B cell (primary cell): ENCODE measurements at regions not wholly inside any gene's neighbourhood (a gene's known extent, or its start where the extent isn't known, plus 50 kb on each side); places are given as distances from the start of the nearest gene placed in this dataset.

Experiments
- ATAC-seq: fragments of 200-7000 bp; cut with Tn5 transposase; one replicate; pipeline ENCODE4 v1.10.0; 2021; ENCODE audit warnings: low read depth, mild to moderate bottlenecking, moderate number of reproducible peaks, moderate library complexity
- CTCF ChIA-PET: fragments of 350-600 bp; sonication (Branson Sonifier 250); formaldehyde crosslinking; loops from one replicate; lab custom pipeline; 2021; ENCODE audit warnings: antibody characterized with exemption, inconsistent platforms; lab: Charles Lee
- POLR2A ChIA-PET: fragments of 350-600 bp; sonication (Branson Sonifier 250); formaldehyde crosslinking; loops from one replicate; lab custom pipeline; 2021; ENCODE audit warnings: antibody characterized with exemption; lab: Charles Lee
- DNase-seq: peaks from one replicate; pipeline ENCODE4 v3.0.0; 2013
- H2AFZ ChIP-seq: 2 replicates; pipeline ENCODE4 v1.6.1; 2012; ENCODE audit warnings: mild to moderate bottlenecking, low read depth, low read length; ENCODE audit not compliant: insufficient read depth, poor library complexity, severe bottlenecking
- H3K27ac ChIP-seq, 2 donors: 1 replicate in 1 of 2; 2 replicates in 1 of 2; pipeline ENCODE4 v1.5.1; 2012 to 2013; ENCODE audit warnings: low read length in 2 of 2, mild to moderate bottlenecking in 2 of 2, moderate library complexity in 1 of 2
- H3K27me3 ChIP-seq, 4 experiments: fragments of 200-600 bp in 1 of 4; sonication (generic) in 1 of 4; replicated peaks in 1 of 4; 1 replicate in 2 of 4; 2 replicates in 2 of 4; pipeline versions ENCODE4 v1.6.1 to v1.7.0; 2013 to 2016; ENCODE audit warnings: low read length in 3 of 4, mild to moderate bottlenecking in 2 of 4, mixed read lengths in 1 of 4, moderate library complexity in 1 of 4; ENCODE audit not compliant: insufficient read depth in 4 of 4, control insufficient read depth in 3 of 4; ENCODE audit errors: control extremely low read depth in 1 of 4
- H3K36me3 ChIP-seq, 2 experiments: replicated peaks in 1 of 2; 1 replicate in 1 of 2; 2 replicates in 1 of 2; pipeline versions ENCODE4 v1.6.1 to v1.7.1; 2013; ENCODE audit warnings: low read length in 1 of 2; ENCODE audit not compliant: insufficient read depth in 2 of 2, control insufficient read depth in 1 of 2; ENCODE audit errors: control extremely low read depth in 1 of 2, extremely low read depth in 1 of 2
- H3K4me1 ChIP-seq, 2 donors: fragments of 200-600 bp in 1 of 2; sonication (generic) in 1 of 2; 1 replicate in 1 of 2; 2 replicates in 1 of 2; pipeline versions ENCODE4 v1.5.1 to v1.6.1; 2013 to 2017; ENCODE audit warnings: low read length in 2 of 2; ENCODE audit not compliant: control insufficient read depth in 2 of 2, insufficient read depth in 2 of 2
- H3K4me2 ChIP-seq: replicated peaks from 2 replicates; pipeline ENCODE3; 2012; ENCODE audit warnings: mild to moderate bottlenecking, low read depth, low read length; ENCODE audit not compliant: poor library complexity, severe bottlenecking
- H3K4me3 ChIP-seq, 5 experiments: fragments of 200-600 bp in 1 of 5; sonication (generic) in 1 of 5; 1 replicate in 3 of 5; 2 replicates in 2 of 5; pipeline versions ENCODE4 v1.5.1 to v1.7.0; 2011 to 2016; ENCODE audit warnings: low read length in 4 of 5, mild to moderate bottlenecking in 4 of 5, low read depth in 2 of 5, control low read depth in 1 of 5, moderate library complexity in 1 of 5; ENCODE audit not compliant: insufficient read depth in 1 of 5; ENCODE audit errors: control extremely low read depth in 1 of 5, extremely low read depth in 1 of 5
- H3K79me2 ChIP-seq: fragments of 200-600 bp; sonication (generic); one replicate; pipeline ENCODE4 v1.6.0; 2016; ENCODE audit warnings: low read length; ENCODE audit not compliant: control insufficient read depth, insufficient read depth
- H3K9ac ChIP-seq: fragments of 200-600 bp; sonication (generic); 2 replicates; pipeline ENCODE4 v1.6.1; 2017; ENCODE audit warnings: mild to moderate bottlenecking, low read length, moderate library complexity
- H3K9me3 ChIP-seq, 3 donors: one replicate each; pipeline versions ENCODE4 v1.6.1 to v1.7.1; 2013; ENCODE audit warnings: low read length in 2 of 3; ENCODE audit not compliant: control insufficient read depth in 2 of 3, insufficient read depth in 1 of 3; ENCODE audit errors: control extremely low read depth in 1 of 3
- H4K20me1 ChIP-seq: 2 replicates; pipeline ENCODE4 v1.6.0; 2012; ENCODE audit warnings: mild to moderate bottlenecking, low read length; ENCODE audit not compliant: insufficient read depth, control insufficient read depth, poor library complexity, severe bottlenecking
- H3K27ac Mint-ChIP-seq: one replicate; pipeline ENCODE4 v1.8.0; 2021; ENCODE audit warnings: mixed read lengths
- H3K27me3 Mint-ChIP-seq: one replicate; pipeline ENCODE4 v1.8.0; 2021; ENCODE audit warnings: mixed read lengths
- H3K4me1 Mint-ChIP-seq: one replicate; pipeline ENCODE4 v1.8.0; 2021; ENCODE audit warnings: mixed read lengths
- H3K4me3 Mint-ChIP-seq: one replicate; pipeline ENCODE4 v1.8.0; 2021; ENCODE audit warnings: mixed read lengths
- H3K9me3 Mint-ChIP-seq: one replicate; pipeline ENCODE4 v1.8.0; 2022; ENCODE audit warnings: mixed read lengths; ENCODE audit not compliant: insufficient read depth
- CTCF ChIP-seq: fragments of 200-600 bp; IDR thresholded peaks from one replicate; pipeline ENCODE4 v1.8.0; 2022; ENCODE audit warnings: antibody characterized with exemption, mild to moderate bottlenecking
- EZH2 ChIP-seq: IDR thresholded peaks from 2 replicates; pipeline ENCODE4 v1.6.1; 2012; ENCODE audit warnings: borderline replicate concordance, low read depth, mild to moderate bottlenecking, moderate library complexity, low read length; ENCODE audit not compliant: insufficient read depth, poor library complexity, severe bottlenecking
- WGBS: methylation state at CpG from one replicate; pipeline ENCODE4 v1.1.5; 2013; ENCODE audit warnings: missing lambda C conversion rate; ENCODE audit not compliant: insufficient coverage; 5-methylcytosine and 5-hydroxymethylcytosine counted together
- intact Hi-C: fragments of 100-400 bp; cut with micrococcal nuclease; formaldehyde crosslinking; loops from one replicate; pipeline ENCODE4 v1.10.0; 2022

GRCh38 chr12:41903014-41903708 lies 241.5 kb downstream of the GXYLT1 start:
- intact Hi-C loops: no loop called here
- Mint-ChIP-seq H3K9me3 (no peaks in the 10 kb centered on the region), H3K4me3 (no peak overlapping the region), H3K4me1 (no peaks in the 10 kb centered on the region), H3K27ac (no peak overlapping the region), H3K27me3 (peaks cover 4% of the 10 kb centered on the region)
- Histone ChIP-seq H2AFZ (no peak overlapping the region), H3K4me3 (no peak overlapping the region), H3K27me3 (no peaks in the 10 kb centered on the region), H4K20me1 (no peaks in the 10 kb centered on the region), H3K9me3 (no peaks in the 10 kb centered on the region), H3K79me2 (no peaks in the 10 kb centered on the region), H3K9ac (no peak overlapping the region), H3K36me3 (no peaks in the 10 kb centered on the region), H3K4me2 (no peak overlapping the region), H3K27ac (no peak overlapping the region), H3K4me1 (no peaks in the 10 kb centered on the region)
- ATAC-seq (no peak), DNase-seq (no peak)
- ChIA-PET POLR2A (no interaction called here), CTCF (no interaction called here)
- TF ChIP-seq CTCF (no peak), EZH2 (no peak)
- 92% methylated on average over 5 of the region's 6 CpGs for WGBS

- POLR2A ChIA-PET: no interaction called here
- no peak overlapping the region for H2AFZ ChIP-seq
- intact Hi-C loops: no loop called here
- Mint-ChIP-seq H3K27me3 (peaks cover 8% of the 10 kb centered on the region), H3K9me3 (no peaks in the 10 kb centered on the region), H3K4me1 (no peaks in the 10 kb centered on the region), H3K4me3 (no peak overlapping the region), H3K27ac (no peak overlapping the region)
- CTCF ChIA-PET: no interaction called here
- no peak overlapping the region for H3K9ac ChIP-seq
- no peak for TF ChIP-seq EZH2
- H3K4me2 ChIP-seq: no peak overlapping the region
- no peaks in the 10 kb centered on the region for H3K36me3 ChIP-seq
- no peaks in the 10 kb centered on the region for H3K4me1 ChIP-seq
- H4K20me1 ChIP-seq: no peaks in the 10 kb centered on the region
- WGBS: no CpG with 5 or more reads among the region's 1 CpG
- H3K27ac ChIP-seq: no peak overlapping the region
- no peaks in the 10 kb centered on the region for H3K79me2 ChIP-seq
- no peak overlapping the region for H3K4me3 ChIP-seq
- ATAC-seq (no peak), DNase-seq (no peak)
- H3K27me3 ChIP-seq: no peaks in the 10 kb centered on the region
- peaks cover 0 to 1% (median 0%) of the 10 kb centered on the region in 3 donors for H3K9me3 ChIP-seq
Observed at GRCh38 chr12:41899577-41899976, 245.1 kb downstream of the GXYLT1 start.
